K562 (cell line): ENCODE measurements at regions not wholly inside any gene's neighbourhood (a gene's known extent, or its start where the extent isn't known, plus 50 kb on each side); places are given as distances from the start of the nearest gene placed in this dataset.

ENCODE experiments used
- ATAC-seq: fragments of 200-7000 bp; cut with Tn5 transposase; 3 replicates; pipeline ENCODE4 v1.9.1; 2020; ENCODE audit warnings: moderate library complexity
- BruUV-seq: library from RNA; stranded (reverse); fragments of 400-500 nt; replicated peaks from 2 replicates; lab custom pipeline; 2021; lab: Mats Ljungman, UMichigan
- CTCF ChIA-PET: fragments of 300-600 bp; formaldehyde crosslinking; extraction: SDS; loops from one replicate; lab custom pipeline; 2021; ENCODE audit warnings: low intra/inter-chr PET ratio; lab: Yijun Ruan, JAX
- POLR2A ChIA-PET: fragments of 300-600, 350-650 bp; sonication (Branson Sonifier 250); formaldehyde crosslinking; extraction: SDS; loops from one replicate; lab custom pipeline; 2021; ENCODE audit warnings: antibody characterized with exemption, inconsistent platforms; lab: Yijun Ruan, JAX
- DNase-seq, 4 experiments: peaks; one replicate each; pipeline versions ENCODE4 v3.0.0 to v3.0.0-alpha.2; 2011 to 2018; ENCODE audit warnings: low spot score in 3 of 4, mixed read lengths in 3 of 4; ENCODE audit errors: extremely low read depth in 1 of 4
- FAIRE-seq: peaks from 2 replicates; lab custom pipeline; 2011; peaks lifted over from hg19 to GRCh38; lab: Jason Lieb, UNC
- H2AFZ ChIP-seq: 2 replicates; pipeline ENCODE4 v1.6.0; 2011; ENCODE audit warnings: low read depth, low read length, control low read depth, inconsistent platforms
- H3K27ac ChIP-seq: fragments of 200-600 bp; 3 replicates; pipeline ENCODE4 v1.8.0; 2011; ENCODE audit warnings: low read depth, mild to moderate bottlenecking, control low read depth, inconsistent platforms, low read length, moderate library complexity, mixed read lengths; ENCODE audit errors: extremely low read depth
- H3K27me3 ChIP-seq, 2 experiments: fragments of 300-600 bp in 1 of 2; 2 replicates in 1 of 2; 3 replicates in 1 of 2; pipeline versions ENCODE4 v1.6.0 to v1.8.0; 2011; ENCODE audit warnings: inconsistent platforms in 2 of 2, low read length in 2 of 2, mild to moderate bottlenecking in 1 of 2, mixed read lengths in 1 of 2, moderate library complexity in 1 of 2; ENCODE audit not compliant: control insufficient read depth in 2 of 2, insufficient read depth in 2 of 2
- H3K36me3 ChIP-seq: fragments of 300-600 bp; 3 replicates; pipeline ENCODE4 v1.8.0; 2011; ENCODE audit warnings: mild to moderate bottlenecking, low read length, inconsistent platforms; ENCODE audit not compliant: control insufficient read depth, insufficient read depth
- H3K4me1 ChIP-seq, 2 experiments: fragments of 200-600 bp in 1 of 2; replicated peaks in 1 of 2; 2 replicates in 1 of 2; 3 replicates in 1 of 2; pipeline versions ENCODE4 v1.5.1 to v1.8.0; 2011; ENCODE audit warnings: inconsistent platforms in 2 of 2, low read length in 2 of 2, mild to moderate bottlenecking in 1 of 2, mixed read lengths in 1 of 2, moderate library complexity in 1 of 2; ENCODE audit not compliant: control insufficient read depth in 2 of 2, insufficient read depth in 2 of 2
- H3K4me2 ChIP-seq: 2 replicates; pipeline ENCODE4 v1.6.1; 2011; ENCODE audit warnings: low read length, control low read depth, inconsistent platforms, mixed read lengths; ENCODE audit not compliant: insufficient read depth
- H3K4me3 ChIP-seq: fragments of 200-600 bp; sonication (generic), shearing (Covaris generic); 2 replicates; pipeline ENCODE4 v1.5.1; 2016; ENCODE audit warnings: control low read depth, inconsistent platforms
- H3K79me2 ChIP-seq: fragments of 200-600 bp; 3 replicates; pipeline ENCODE4 v1.8.0; 2011; ENCODE audit warnings: low read length, inconsistent platforms; ENCODE audit not compliant: control insufficient read depth, insufficient read depth
- H3K9ac ChIP-seq, 2 experiments: 2 replicates each; pipeline versions ENCODE4 v1.6.0 to v1.6.1; 2011; ENCODE audit warnings: low read depth in 2 of 2, low read length in 2 of 2, control low read depth in 1 of 2, inconsistent platforms in 1 of 2, mild to moderate bottlenecking in 1 of 2, mixed read lengths in 1 of 2; ENCODE audit not compliant: insufficient read depth in 1 of 2
- H3K9me1 ChIP-seq: one replicate; pipeline ENCODE4 v1.6.0; 2011; ENCODE audit warnings: inconsistent platforms, mild to moderate bottlenecking, low read length, moderate library complexity; ENCODE audit not compliant: control insufficient read depth, insufficient read depth
- H3K9me3 ChIP-seq: replicated peaks from 2 replicates; pipeline ENCODE4 v1.5.1; 2011; ENCODE audit warnings: low read depth, low read length, inconsistent platforms; ENCODE audit not compliant: control insufficient read depth, insufficient read depth
- H4K20me1 ChIP-seq: replicated peaks from 2 replicates; pipeline ENCODE4 v1.6.1; 2011; ENCODE audit warnings: low read length, inconsistent platforms, mixed read lengths; ENCODE audit not compliant: control insufficient read depth, insufficient read depth
- CHD4 ChIP-seq: fragments of 200-600 bp; sonication (generic); IDR thresholded peaks from 3 replicates; pipeline ENCODE4 v1.6.1; 2012; ENCODE audit warnings: low read depth, mild to moderate bottlenecking, mixed read lengths, low read length, inconsistent platforms; ENCODE audit not compliant: insufficient read depth, insufficient replicate concordance, poor library complexity, severe bottlenecking
- DACH1 ChIP-seq: fragments of 450-650 bp; IDR thresholded peaks from 2 replicates; pipeline ENCODE4 v1.6.1; 2018; ENCODE audit not compliant: partially characterized antibody
- EWSR1 ChIP-seq: fragments of 450-650 bp; IDR thresholded peaks from 2 replicates; pipeline ENCODE4 v1.6.1; 2018; ENCODE audit warnings: borderline replicate concordance, mild to moderate bottlenecking, low read depth, moderate library complexity; ENCODE audit not compliant: partially characterized antibody
- HSF4 ChIP-seq: fragments of 250-450 bp; sonication (Bioruptor Pico); IDR thresholded peaks from 2 replicates; pipeline ENCODE4 v2.1.2; 2022; ENCODE audit warnings: mild to moderate bottlenecking, moderate library complexity, borderline replicate concordance
- MLX ChIP-seq, 2 experiments: fragments of 450-650 bp in 1 of 2; sonication (generic) in 1 of 2; formaldehyde crosslinking; conservative IDR thresholded peaks; 2 replicates each; pipeline versions ENCODE4 v1.4.0 to v1.8.1; 2020 to 2022; ENCODE audit warnings: mild to moderate bottlenecking in 1 of 2, missing genetic modification reagents in 1 of 2
- MTA3 ChIP-seq: fragments of 450-650 bp; formaldehyde crosslinking; IDR thresholded peaks from 2 replicates; pipeline ENCODE4 v1.6.1; 2017; ENCODE audit warnings: mild to moderate bottlenecking, borderline replicate concordance
- RERE ChIP-seq: sonication (generic); formaldehyde crosslinking; IDR thresholded peaks from 2 replicates; pipeline ENCODE4 v1.8.0; 2023; ENCODE audit warnings: missing genetic modification reagents, mild to moderate bottlenecking, borderline replicate concordance
- SNAPC5 ChIP-seq: fragments of 250-450 bp; sonication (Bioruptor Pico); IDR thresholded peaks from 2 replicates; pipeline ENCODE4 v1.8.0; 2021; ENCODE audit warnings: moderate library complexity, mild to moderate bottlenecking, inconsistent platforms
- SNRNP70 ChIP-seq: fragments of 200-400 bp; formaldehyde crosslinking; optimal IDR thresholded peaks from 2 replicates; pipeline ENCODE3; 2017; ENCODE audit warnings: low read depth, low read length
- SRSF1 ChIP-seq: fragments of 200-400 bp; formaldehyde crosslinking; IDR thresholded peaks from 2 replicates; pipeline ENCODE4 v1.6.1; 2017; ENCODE audit warnings: mild to moderate bottlenecking, low read depth, low read length, moderate library complexity
- SRSF9 ChIP-seq: fragments of 200-400 bp; formaldehyde crosslinking; IDR thresholded peaks from 2 replicates; pipeline ENCODE4 v1.6.1; 2017; ENCODE audit warnings: low read depth, low read length, borderline replicate concordance
- TCF15 ChIP-seq: fragments of 250-450 bp; sonication (Bioruptor Pico); IDR thresholded peaks from 2 replicates; pipeline ENCODE4 v1.8.0; 2022; ENCODE audit warnings: moderate library complexity, mild to moderate bottlenecking, inconsistent platforms
- TSC22D4 ChIP-seq: fragments of 450-650 bp; IDR thresholded peaks from 2 replicates; pipeline ENCODE4 v1.6.1; 2016; ENCODE audit warnings: missing genetic modification characterization, missing biosample characterization, control low read depth
- ZNF175 ChIP-seq: fragments of 200-800 bp; sonication (Bioruptor generic); IDR thresholded peaks from 2 replicates; pipeline ENCODE4 v1.6.1; 2016; ENCODE audit warnings: low read depth, mild to moderate bottlenecking, missing genetic modification characterization, missing compliant biosample characterization
- ZNF766 ChIP-seq: fragments of 200-800 bp; sonication (Bioruptor generic); conservative IDR thresholded peaks from 2 replicates; pipeline ENCODE4 v1.6.1; 2016; ENCODE audit warnings: missing genetic modification characterization, missing compliant biosample characterization
- WGBS: fragments of 100-300 bp; shearing (Covaris generic); methylation state at CpG from one replicate; pipeline ENCODE4 v1.1.6; 2016; ENCODE audit warnings: low coverage, mixed read lengths; ENCODE audit not compliant: insufficient coverage; ENCODE audit errors: missing lambda C conversion rate; 5-methylcytosine and 5-hydroxymethylcytosine counted together
- in situ Hi-C: fragments of 300-500 bp; cut with MboI; formaldehyde crosslinking; loops from 4 replicates; pipeline ENCODE4 v1.15.0; 2018; ENCODE audit warnings: inconsistent platforms, mixed read lengths
- intact Hi-C: fragments of 100-400 bp; cut with micrococcal nuclease; formaldehyde crosslinking; loops from 2 replicates; pipeline ENCODE4 v1.14.2; 2022

GRCh38 chr2:9108210-9108967 is 98.2 kb upstream of the ASAP2 start:
- ATAC-seq, result no peak
- no peaks in the 10 kb centered on the region for H3K27me3 ChIP-seq
- in situ Hi-C loops, result no loop called here

More at GRCh38 chr2:9108210-9108967, 98.2 kb upstream of the ASAP2 start:
- no peak for TF ChIP-seq CHD4
- TF ChIP-seq SNAPC5 (CRISPR knock-in tag), result no peak
- no peak for TF ChIP-seq ZNF766 (CRISPR knock-in tag)
- no peak for TF ChIP-seq MLX (CRISPR knock-in tag; conservative IDR thresholded peaks at IDR 0.05)
- no peak for TF ChIP-seq MTA3
- no peak for TF ChIP-seq SRSF9
- no peak for TF ChIP-seq EWSR1
- no peak for TF ChIP-seq HSF4
- TF ChIP-seq SNRNP70, result no peak
- TF ChIP-seq TCF15 (CRISPR knock-in tag), result no peak
- no peak for TF ChIP-seq TSC22D4
- TF ChIP-seq RERE, result no peak
- TF ChIP-seq ZNF175, result no peak
- TF ChIP-seq SRSF1, result no peak
- no peak for TF ChIP-seq DACH1
- TF ChIP-seq, all 486 proteins: peak for 0
- no peak overlapping the region for H3K4me2 ChIP-seq
- H3K4me1 ChIP-seq, result peaks cover 11 to 21% of the 10 kb centered on the region in 2 experiments; a peak in 4 of 5 replicates
- no peak overlapping the region for H3K9ac ChIP-seq
- WGBS, result 63% methylated on average over 11 of the region's 11 CpGs
- no peaks in the 10 kb centered on the region for H3K9me1 ChIP-seq
- no peak overlapping the region for H2AFZ ChIP-seq
- DNase-seq, result no peak
- CTCF ChIA-PET, result no interaction called here
- H3K36me3 ChIP-seq, result no peaks in the 10 kb centered on the region
- H3K4me3 ChIP-seq, result no peak overlapping the region
- no peaks in the 10 kb centered on the region for H3K9me3 ChIP-seq
- H3K27ac ChIP-seq, result no peak overlapping the region
- intact Hi-C loops, result no loop called here
- no peaks in the 10 kb centered on the region for H3K79me2 ChIP-seq
- H4K20me1 ChIP-seq, result no peaks in the 10 kb centered on the region
- no TSS peak for BruUV-seq
- POLR2A ChIA-PET, result interaction anchor here (0.6 to 1.2 kb wide), 3 partner anchors 12 to 186 kb away, joined by 3 to 4 read pairs (median 3); no protein-coding TSS in a partner anchor
- no peak for FAIRE-seq
